Neural progenitor cell (in vitro differentiated cells): ENCODE measurements at regions not wholly inside any gene's neighbourhood (a gene's known extent, or its start where the extent isn't known, plus 50 kb on each side); places are given as distances from the start of the nearest gene placed in this dataset.

Experiments used
- EZH2 ChIP-seq: fragments of 200-600 bp; sonication (generic); IDR thresholded peaks from 2 replicates; pipeline ENCODE4 v1.6.1; 2017; ENCODE audit warnings: antibody characterized with exemption, mild to moderate bottlenecking, moderate library complexity
- EZH2phosphoT487 ChIP-seq: fragments of 200-600 bp; sonication (generic); IDR thresholded peaks from 2 replicates; pipeline ENCODE4 v1.6.1; 2017; ENCODE audit warnings: antibody characterized with exemption
- TF ChIP-seq, protein P1 (sequence below): fragments of 200-600 bp; sonication (generic); IDR thresholded peaks from 2 replicates; pipeline ENCODE4 v1.5.1; 2017; ENCODE audit warnings: antibody characterized with exemption, mild to moderate bottlenecking

DNA sequence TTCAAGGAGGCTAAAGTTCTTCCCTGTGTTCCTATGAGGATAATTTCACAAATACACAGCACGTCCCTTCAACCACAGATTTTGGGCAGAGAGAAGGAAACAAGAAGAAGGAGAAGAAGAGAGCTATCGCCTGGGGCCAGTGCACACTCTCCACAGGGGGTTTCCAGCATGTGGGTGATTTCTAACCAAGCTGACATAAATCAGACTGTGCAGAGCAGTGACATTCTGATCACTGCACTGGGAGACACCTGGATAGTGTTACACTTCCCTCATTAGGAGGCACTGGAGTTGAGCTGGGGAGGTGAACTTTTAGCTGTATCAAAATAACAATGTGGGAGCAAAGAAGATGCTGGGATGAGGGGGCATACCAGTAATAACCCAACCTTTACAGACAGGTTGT is 71.8 kb upstream of the CENPW start:
- TF ChIP-seq EZH2phosphoT487 (no peak), EZH2 (no peak)
- TF ChIP-seq, protein P1, sequence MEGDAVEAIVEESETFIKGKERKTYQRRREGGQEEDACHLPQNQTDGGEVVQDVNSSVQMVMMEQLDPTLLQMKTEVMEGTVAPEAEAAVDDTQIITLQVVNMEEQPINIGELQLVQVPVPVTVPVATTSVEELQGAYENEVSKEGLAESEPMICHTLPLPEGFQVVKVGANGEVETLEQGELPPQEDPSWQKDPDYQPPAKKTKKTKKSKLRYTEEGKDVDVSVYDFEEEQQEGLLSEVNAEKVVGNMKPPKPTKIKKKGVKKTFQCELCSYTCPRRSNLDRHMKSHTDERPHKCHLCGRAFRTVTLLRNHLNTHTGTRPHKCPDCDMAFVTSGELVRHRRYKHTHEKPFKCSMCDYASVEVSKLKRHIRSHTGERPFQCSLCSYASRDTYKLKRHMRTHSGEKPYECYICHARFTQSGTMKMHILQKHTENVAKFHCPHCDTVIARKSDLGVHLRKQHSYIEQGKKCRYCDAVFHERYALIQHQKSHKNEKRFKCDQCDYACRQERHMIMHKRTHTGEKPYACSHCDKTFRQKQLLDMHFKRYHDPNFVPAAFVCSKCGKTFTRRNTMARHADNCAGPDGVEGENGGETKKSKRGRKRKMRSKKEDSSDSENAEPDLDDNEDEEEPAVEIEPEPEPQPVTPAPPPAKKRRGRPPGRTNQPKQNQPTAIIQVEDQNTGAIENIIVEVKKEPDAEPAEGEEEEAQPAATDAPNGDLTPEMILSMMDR: no peak
